ENCODE measurements at regions not wholly inside any gene's neighbourhood (a gene's known extent, or its start where the extent isn't known, plus 50 kb on each side); places are given as distances from the start of the nearest gene placed in this dataset.

DNA sequence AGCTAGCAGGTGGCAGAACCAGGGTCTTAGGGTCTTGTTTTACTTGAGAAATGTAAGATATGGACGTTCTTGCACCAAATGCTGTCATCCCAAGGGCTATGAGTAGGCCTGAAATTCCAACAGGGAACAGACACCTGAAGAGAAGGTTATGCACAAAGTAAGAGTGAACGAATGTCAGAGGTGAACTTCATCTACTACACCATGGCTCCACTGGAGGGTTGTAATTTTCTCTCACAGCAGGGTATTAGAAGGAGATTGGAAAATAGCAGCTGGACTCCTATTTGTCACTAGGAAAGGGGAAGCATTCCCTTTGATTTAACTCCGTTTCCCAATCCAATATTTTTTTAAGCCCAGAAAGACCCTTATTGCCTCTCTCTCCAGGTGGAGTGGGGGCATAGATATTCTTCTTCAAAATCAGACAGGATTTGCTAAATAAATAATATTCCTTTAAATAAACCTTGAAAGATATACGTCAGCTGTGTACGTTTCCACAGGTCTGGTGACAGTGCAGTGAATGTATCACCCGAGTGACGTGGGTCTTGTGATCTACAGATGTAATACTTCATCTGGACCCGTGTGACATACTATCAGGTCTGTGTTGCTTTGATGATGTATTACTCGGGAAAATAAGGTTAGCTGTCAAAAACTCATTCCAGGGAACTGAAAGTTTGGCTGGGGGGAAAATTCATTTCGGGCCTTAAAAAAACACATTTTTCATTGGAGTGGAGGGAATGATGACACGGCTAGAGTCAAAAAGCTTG, 302.6 kb downstream of the CHL1 start:
- TF ChIP-seq EZH2 (IDR thresholded peaks at IDR 0.05; ENCODE audit: insufficient read depth, poor library complexity, severe bottlenecking) = no peak
- no peak for TF ChIP-seq EZH2phosphoT487 (IDR thresholded peaks at IDR 0.05; ENCODE audit: insufficient read depth, low read depth)
